ENCODE measurements at regions not wholly inside any gene's neighbourhood (a gene's known extent, or its start where the extent isn't known, plus 50 kb on each side); places are given as distances from the start of the nearest gene placed in this dataset.

DNA sequence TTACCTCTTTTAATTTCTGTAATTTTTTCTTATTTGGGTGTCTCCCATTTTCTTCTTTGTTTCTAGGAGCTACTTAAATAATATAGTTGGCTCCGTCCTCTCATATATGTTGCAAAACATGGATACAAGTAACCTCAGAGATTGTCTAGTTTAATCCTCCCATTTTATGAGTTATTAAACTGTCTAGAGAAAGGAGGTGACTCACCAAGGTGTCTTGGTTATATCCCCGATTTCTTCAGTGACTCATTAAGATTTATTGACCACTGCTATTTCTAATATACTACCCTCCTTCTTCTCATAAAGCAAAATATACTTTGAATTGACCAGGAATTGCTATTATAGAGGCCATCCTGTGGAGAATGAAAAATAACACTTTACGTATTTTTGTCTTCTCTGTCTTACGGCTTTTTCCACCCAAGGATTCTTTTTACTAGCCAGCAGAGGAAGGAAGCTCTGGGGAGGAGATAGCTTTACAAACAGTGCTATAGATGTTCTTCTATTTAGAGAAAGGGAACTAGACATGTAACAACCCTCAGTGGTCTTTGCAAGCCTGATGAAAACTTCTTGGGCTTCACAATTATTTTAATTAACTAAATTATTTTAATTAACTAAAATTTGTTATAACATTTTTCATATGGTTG lies 300.4 kb upstream of the TNP1 start:
- TF ChIP-seq POLR2AphosphoS5 (IDR thresholded peaks at IDR 0.05): no peak
- TF ChIP-seq, protein P1, sequence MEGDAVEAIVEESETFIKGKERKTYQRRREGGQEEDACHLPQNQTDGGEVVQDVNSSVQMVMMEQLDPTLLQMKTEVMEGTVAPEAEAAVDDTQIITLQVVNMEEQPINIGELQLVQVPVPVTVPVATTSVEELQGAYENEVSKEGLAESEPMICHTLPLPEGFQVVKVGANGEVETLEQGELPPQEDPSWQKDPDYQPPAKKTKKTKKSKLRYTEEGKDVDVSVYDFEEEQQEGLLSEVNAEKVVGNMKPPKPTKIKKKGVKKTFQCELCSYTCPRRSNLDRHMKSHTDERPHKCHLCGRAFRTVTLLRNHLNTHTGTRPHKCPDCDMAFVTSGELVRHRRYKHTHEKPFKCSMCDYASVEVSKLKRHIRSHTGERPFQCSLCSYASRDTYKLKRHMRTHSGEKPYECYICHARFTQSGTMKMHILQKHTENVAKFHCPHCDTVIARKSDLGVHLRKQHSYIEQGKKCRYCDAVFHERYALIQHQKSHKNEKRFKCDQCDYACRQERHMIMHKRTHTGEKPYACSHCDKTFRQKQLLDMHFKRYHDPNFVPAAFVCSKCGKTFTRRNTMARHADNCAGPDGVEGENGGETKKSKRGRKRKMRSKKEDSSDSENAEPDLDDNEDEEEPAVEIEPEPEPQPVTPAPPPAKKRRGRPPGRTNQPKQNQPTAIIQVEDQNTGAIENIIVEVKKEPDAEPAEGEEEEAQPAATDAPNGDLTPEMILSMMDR (IDR thresholded peaks at IDR 0.05): no peak
